ENCODE measurements at regions not wholly inside any gene's neighbourhood (a gene's known extent, or its start where the extent isn't known, plus 50 kb on each side); places are given as distances from the start of the nearest gene placed in this dataset.

- CTCF ChIA-PET, result no interaction called here
- POLR2A ChIA-PET, result no interaction called here
- DNase-seq (ENCODE audit: extremely low spot score), result no peak
- no peak for TF ChIP-seq HDGF (IDR thresholded peaks at IDR 0.05; ENCODE audit: borderline replicate concordance)
- no peak for TF ChIP-seq FOXM1 (IDR thresholded peaks at IDR 0.05; ENCODE audit: borderline replicate concordance)
- TF ChIP-seq ARNT (IDR thresholded peaks at IDR 0.05), result no peak
- no peak for TF ChIP-seq ELF4 (IDR thresholded peaks at IDR 0.05)
- no peak for TF ChIP-seq SUZ12 (IDR thresholded peaks at IDR 0.05)
- no peak for TF ChIP-seq SP1 (IDR thresholded peaks at IDR 0.05)
- no peak for TF ChIP-seq LEF1 (IDR thresholded peaks at IDR 0.05; ENCODE audit: borderline replicate concordance)
- no peak for TF ChIP-seq L3MBTL2 (conservative IDR thresholded peaks at IDR 0.05)
- TF ChIP-seq FOXA1 (IDR thresholded peaks at IDR 0.05), result no peak
- no peak for TF ChIP-seq ZNF384 (IDR thresholded peaks at IDR 0.05)
- TF ChIP-seq NFRKB (IDR thresholded peaks at IDR 0.05), result no peak
- TF ChIP-seq TARDBP (IDR thresholded peaks at IDR 0.05), result no peak
These were observed 124.5 kb upstream of the NEIL3 start for GRCh38 chr4:177185151-177185550.

- no peak for DNase-seq (ENCODE audit: extremely low spot score)
- ChIA-PET POLR2A (no interaction called here), CTCF (no interaction called here)
- TF ChIP-seq NFRKB (IDR thresholded peaks at IDR 0.05), result no peak
- TF ChIP-seq FOXM1 (IDR thresholded peaks at IDR 0.05; ENCODE audit: borderline replicate concordance), result no peak
- TF ChIP-seq ELF4 (IDR thresholded peaks at IDR 0.05), result no peak
- no peak for TF ChIP-seq PKNOX1 (IDR thresholded peaks at IDR 0.05)
- TF ChIP-seq TARDBP (IDR thresholded peaks at IDR 0.05), result no peak
- TF ChIP-seq BHLHE40 (IDR thresholded peaks at IDR 0.05; ENCODE audit: borderline replicate concordance), result no peak
- no peak for TF ChIP-seq CTBP1 (IDR thresholded peaks at IDR 0.05; ENCODE audit: borderline replicate concordance)
- TF ChIP-seq FOXK2 (IDR thresholded peaks at IDR 0.05), result no peak
- TF ChIP-seq HDGF (IDR thresholded peaks at IDR 0.05; ENCODE audit: borderline replicate concordance), result no peak
- no peak for TF ChIP-seq SP1 (IDR thresholded peaks at IDR 0.05)
- TF ChIP-seq SUZ12 (IDR thresholded peaks at IDR 0.05), result no peak
- TF ChIP-seq ZNF384 (IDR thresholded peaks at IDR 0.05), result no peak
- TF ChIP-seq LEF1 (IDR thresholded peaks at IDR 0.05; ENCODE audit: borderline replicate concordance), result no peak
- no peak for TF ChIP-seq L3MBTL2 (conservative IDR thresholded peaks at IDR 0.05)
These were observed 124.1 kb upstream of the NEIL3 start for GRCh38 chr4:177185579-177185978.

GRCh38 chr4:177187371-177187770 is 122.3 kb upstream of the NEIL3 start:
- TF ChIP-seq CTBP1 (IDR thresholded peaks at IDR 0.05; ENCODE audit: borderline replicate concordance) (no peak), HDGF (IDR thresholded peaks at IDR 0.05; ENCODE audit: borderline replicate concordance) (no peak), SUZ12 (IDR thresholded peaks at IDR 0.05) (no peak), PKNOX1 (IDR thresholded peaks at IDR 0.05) (no peak)
- DNase-seq (ENCODE audit: extremely low spot score), result no peak
- ChIA-PET POLR2A (no interaction called here), CTCF (no interaction called here)

- TF ChIP-seq LEF1 (IDR thresholded peaks at IDR 0.05; ENCODE audit: borderline replicate concordance), result no peak
- no peak for TF ChIP-seq ARNT (IDR thresholded peaks at IDR 0.05)
- no peak for TF ChIP-seq SP1 (IDR thresholded peaks at IDR 0.05)
- TF ChIP-seq FOXK2 (IDR thresholded peaks at IDR 0.05), result no peak
- no peak for TF ChIP-seq FOXM1 (IDR thresholded peaks at IDR 0.05; ENCODE audit: borderline replicate concordance)
- no peak for TF ChIP-seq PKNOX1 (IDR thresholded peaks at IDR 0.05)
- no peak for TF ChIP-seq L3MBTL2 (conservative IDR thresholded peaks at IDR 0.05)
- no peak for TF ChIP-seq BHLHE40 (IDR thresholded peaks at IDR 0.05; ENCODE audit: borderline replicate concordance)
- TF ChIP-seq NFRKB (IDR thresholded peaks at IDR 0.05), result no peak
- no peak for TF ChIP-seq ELF4 (IDR thresholded peaks at IDR 0.05)
- no peak for TF ChIP-seq HDGF (IDR thresholded peaks at IDR 0.05; ENCODE audit: borderline replicate concordance)
- TF ChIP-seq FOXA1 (IDR thresholded peaks at IDR 0.05), result no peak
- TF ChIP-seq SUZ12 (IDR thresholded peaks at IDR 0.05), result no peak
- TF ChIP-seq TARDBP (IDR thresholded peaks at IDR 0.05), result no peak
- ChIA-PET CTCF (interaction anchor here (0.6 kb wide), 1 partner anchor 400 kb away, joined by 7 read pairs; no protein-coding TSS in a partner anchor), POLR2A (no interaction called here)
- DNase-seq (ENCODE audit: extremely low spot score), result no peak
These were observed 118.6 kb upstream of the NEIL3 start for GRCh38 chr4:177190995-177191580.

GRCh38 chr4:177191586-177191985 is 118.1 kb upstream of the NEIL3 start:
- DNase-seq (ENCODE audit: extremely low spot score), result no peak
- TF ChIP-seq CTBP1 (IDR thresholded peaks at IDR 0.05; ENCODE audit: borderline replicate concordance) (no peak), TARDBP (IDR thresholded peaks at IDR 0.05) (no peak), SUZ12 (IDR thresholded peaks at IDR 0.05) (no peak), FOXK2 (IDR thresholded peaks at IDR 0.05) (no peak), LEF1 (IDR thresholded peaks at IDR 0.05; ENCODE audit: borderline replicate concordance) (no peak), ARNT (IDR thresholded peaks at IDR 0.05) (no peak), BHLHE40 (IDR thresholded peaks at IDR 0.05; ENCODE audit: borderline replicate concordance) (no peak), PKNOX1 (IDR thresholded peaks at IDR 0.05) (no peak), NFRKB (IDR thresholded peaks at IDR 0.05) (no peak), HDGF (IDR thresholded peaks at IDR 0.05; ENCODE audit: borderline replicate concordance) (no peak), L3MBTL2 (conservative IDR thresholded peaks at IDR 0.05) (no peak), ZNF384 (IDR thresholded peaks at IDR 0.05) (no peak), FOXA1 (IDR thresholded peaks at IDR 0.05) (no peak), SP1 (IDR thresholded peaks at IDR 0.05) (no peak), FOXM1 (IDR thresholded peaks at IDR 0.05; ENCODE audit: borderline replicate concordance) (no peak), ELF4 (IDR thresholded peaks at IDR 0.05) (no peak)
- POLR2A ChIA-PET, result no interaction called here
- CTCF ChIA-PET, result no interaction called here

Data from HEK293T (cell line).